Muscle of arm (tissue), 1 donor: ENCODE measurements at regions not wholly inside any gene's neighbourhood (a gene's known extent, or its start where the extent isn't known, plus 50 kb on each side); places are given as distances from the start of the nearest gene placed in this dataset.
A peak's percentile ranks its signal among the peaks of the same experiment; 100 is the strongest.
"Not testable (repeated sequence)": the region's sequence is repeated elsewhere in the genome, so short reads cannot be mapped to it uniquely, and the experiment has no call there.

Source experiments
- DNase-seq: peaks from one replicate; pipeline ENCODE4 v3.0.0-alpha.2; 2013

DNA sequence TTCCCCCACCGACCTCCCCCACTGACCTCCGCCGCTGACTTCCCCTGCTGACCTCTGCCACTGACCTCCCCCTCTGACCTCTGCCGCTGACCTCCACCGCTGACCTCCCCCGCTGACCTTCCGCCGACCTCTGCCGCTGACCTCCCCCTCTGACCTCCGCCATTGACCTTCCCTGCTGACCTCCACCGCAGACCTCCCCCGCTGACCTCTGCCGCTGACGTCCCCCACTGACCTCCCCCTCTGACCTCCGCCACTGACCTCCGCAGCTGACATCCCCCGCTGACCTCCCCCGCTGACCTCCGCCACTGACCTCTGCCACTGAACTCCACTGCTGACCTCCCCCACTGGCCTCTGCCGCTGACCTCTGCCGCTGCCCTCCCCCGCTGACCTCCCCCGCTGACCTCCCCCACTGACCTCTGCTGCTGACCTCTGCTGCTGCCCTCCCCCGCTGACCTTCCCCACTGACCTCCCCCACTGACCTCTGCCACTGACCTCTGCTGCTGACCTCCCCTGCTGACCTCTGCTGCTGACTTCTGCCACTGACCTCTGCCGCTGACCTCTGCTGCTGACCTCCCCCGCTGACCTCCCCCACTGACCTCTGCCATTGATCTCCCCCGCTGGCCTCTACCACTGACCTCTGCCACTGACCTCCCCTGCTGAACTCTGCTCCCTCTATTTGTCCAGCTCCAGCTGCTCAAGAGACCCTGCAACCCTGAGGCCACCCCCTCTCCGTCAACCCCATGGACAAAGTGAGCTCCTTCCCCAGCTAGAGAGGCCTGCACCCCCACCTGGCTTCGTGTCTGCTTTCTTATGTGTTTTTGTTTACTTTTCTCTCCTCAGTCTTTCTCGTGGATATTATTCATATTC lies 91.4 kb upstream of the AFDN start:
- DNase-seq = no peak

DNA sequence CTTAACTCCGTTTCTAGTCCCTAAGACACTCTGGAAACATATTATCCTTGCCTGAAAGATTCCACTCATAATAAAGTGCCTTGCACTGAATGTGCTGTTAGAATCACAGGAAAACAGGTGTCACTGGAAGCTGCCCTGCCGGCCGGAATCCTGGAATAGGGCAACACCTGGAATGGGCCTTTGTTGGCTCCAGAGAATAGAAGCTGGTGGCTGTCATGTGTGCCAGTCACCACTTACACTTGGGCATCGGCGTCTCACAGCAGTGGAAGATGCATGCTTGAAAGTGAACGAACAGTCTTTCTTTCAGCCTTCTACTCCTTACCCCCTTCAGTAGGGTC lies 90.8 kb upstream of the AFDN start:
- DNase-seq = no peak

DNA sequence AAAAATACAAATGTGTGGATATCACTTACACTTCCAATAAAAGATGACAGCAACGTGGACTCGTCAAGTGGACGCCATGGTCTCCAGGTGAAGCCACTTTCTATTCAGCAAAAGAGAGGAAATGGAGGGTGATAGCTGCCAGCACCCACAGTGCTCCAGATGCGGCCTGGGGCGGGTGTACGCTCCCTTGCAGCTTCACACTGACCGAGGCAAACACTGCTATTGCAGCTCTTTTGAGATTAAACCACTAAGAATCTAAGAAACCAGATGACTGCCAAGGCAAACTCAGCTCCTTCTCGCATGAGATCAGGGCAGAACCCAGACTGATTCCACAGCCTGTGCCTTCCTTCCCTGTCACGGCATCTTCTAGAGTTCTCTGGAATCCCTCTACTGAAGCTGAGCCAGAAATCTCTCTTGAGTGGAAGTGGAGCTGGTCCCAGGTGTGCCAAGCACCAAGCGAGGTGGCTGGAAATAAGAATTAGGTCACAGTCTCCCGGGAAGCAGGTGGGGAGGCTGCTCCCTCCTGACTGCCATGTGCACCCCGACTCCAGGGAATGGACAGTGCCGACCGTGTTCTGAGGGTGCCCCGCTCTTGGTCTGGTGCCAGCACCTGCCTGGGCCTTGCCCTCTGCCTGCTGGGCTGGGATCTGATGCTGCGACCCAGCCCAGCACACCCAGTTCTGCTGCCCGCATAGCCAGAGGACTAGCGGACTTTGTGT lies 90.1 kb upstream of the AFDN start:
- no peak for DNase-seq

DNA sequence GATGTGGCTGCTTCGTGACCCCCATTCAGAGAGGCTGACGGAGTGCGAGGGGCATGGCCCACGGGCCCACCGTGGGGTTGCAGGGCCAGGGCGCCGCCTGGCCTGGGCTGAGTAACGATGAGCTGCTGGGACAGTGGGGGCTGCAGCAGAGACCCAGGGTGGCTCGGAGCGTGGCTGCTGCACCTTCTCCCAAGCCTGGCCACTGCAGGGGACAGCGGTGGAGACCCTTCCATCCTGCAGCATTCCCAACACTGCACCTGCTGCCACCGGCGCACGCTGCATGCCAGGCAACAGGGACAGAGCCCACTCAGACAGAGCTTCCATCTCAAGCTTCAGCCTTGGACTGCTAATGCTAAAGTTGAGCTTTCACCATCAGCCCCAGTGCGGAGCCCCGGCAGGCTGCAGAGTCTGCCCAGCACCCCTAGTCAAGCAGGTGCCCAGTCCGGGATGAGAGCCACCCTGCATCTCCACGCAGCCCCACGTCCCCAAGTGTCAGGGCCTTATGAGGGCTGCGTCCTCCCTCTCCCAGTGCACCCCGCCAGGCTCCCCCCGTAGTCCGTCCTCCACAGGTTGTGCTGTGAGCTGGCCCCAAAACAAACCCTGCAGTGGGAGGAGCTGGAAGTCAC lies 89.4 kb upstream of the AFDN start:
- DNase-seq = no peak

DNA sequence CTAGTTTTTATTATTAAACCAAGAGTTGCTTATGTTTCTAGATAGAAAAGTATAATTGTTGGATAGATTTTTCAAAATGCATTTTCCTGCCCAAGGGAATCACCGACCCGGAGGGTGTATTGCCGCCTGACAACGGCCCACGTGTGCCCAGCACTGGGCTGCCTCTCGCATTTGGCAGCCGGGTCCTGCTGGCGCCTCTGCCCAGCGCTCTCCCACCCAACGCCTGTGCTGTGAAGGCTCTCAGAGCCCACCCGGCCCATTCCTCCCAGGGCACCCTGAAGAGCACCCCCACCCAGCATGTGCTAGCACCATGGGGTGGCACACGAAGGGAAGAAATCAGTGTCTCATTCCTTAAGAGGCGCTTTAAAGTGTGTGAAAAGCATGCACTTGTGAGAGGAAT lies 88.3 kb upstream of the AFDN start:
- DNase-seq = no peak

DNA sequence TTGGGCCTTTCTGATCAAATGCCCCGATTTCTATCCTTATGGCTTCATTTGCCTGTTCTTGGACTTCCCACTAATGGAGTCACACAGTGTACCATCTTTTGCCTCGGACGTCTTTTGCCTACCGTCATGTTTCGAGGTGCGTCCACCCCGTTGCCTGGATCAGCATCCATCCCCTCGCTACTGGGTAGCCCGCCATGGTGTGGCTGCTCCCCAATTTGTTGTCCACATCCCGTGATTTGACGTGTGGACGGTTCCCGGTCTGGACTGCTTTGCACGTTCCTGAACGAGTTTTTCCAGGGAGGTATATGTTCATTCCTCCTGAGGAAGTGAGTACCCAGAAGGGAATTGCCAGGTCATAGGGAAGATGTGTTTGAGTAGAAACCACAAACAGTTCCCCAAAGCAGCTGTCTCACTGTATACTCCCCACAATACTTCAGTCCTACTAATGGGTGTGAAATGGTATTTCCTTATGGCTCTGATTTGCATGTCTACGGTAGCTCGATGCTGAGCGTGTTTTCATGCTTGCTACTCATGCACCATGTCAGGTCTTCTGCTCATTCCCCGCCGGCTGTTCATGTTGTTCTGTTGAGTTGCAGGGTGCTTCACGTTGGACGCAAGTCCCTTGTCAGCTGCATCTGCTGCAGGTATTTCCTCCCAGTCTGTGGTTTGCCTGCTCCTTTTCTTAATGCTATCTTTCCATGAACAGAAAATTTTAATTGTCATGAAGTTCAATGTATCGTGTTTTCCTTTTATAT lies 86.8 kb upstream of the AFDN start:
- DNase-seq = no peak

DNA sequence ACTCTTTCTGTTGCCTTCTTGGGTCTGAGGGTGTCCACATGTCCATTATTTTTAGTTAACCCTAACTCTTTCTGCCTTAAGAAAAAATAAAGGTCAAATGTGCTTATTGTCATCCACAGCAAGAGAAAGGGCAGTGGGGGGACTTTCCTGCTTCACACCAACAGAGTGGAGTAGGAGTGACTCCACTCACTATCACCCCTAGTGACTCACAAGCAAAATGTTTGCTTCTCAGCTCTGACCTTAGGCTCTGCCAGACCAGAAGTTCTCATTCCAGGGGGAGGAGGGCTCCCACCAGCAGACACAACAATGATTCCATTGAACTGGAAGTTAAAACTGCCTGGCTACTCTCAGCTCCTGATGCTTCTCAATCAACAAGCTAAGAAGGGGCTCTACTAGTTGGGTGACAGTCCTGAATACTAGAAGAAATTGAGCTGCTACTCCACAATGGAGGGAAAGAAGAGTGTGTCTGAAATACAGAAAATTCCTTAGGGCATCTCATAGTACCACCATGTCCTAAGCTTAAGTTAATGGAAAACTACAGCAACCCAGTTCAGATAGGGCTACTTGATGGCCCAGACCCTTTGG lies 83.9 kb upstream of the AFDN start:
- no peak for DNase-seq

DNA sequence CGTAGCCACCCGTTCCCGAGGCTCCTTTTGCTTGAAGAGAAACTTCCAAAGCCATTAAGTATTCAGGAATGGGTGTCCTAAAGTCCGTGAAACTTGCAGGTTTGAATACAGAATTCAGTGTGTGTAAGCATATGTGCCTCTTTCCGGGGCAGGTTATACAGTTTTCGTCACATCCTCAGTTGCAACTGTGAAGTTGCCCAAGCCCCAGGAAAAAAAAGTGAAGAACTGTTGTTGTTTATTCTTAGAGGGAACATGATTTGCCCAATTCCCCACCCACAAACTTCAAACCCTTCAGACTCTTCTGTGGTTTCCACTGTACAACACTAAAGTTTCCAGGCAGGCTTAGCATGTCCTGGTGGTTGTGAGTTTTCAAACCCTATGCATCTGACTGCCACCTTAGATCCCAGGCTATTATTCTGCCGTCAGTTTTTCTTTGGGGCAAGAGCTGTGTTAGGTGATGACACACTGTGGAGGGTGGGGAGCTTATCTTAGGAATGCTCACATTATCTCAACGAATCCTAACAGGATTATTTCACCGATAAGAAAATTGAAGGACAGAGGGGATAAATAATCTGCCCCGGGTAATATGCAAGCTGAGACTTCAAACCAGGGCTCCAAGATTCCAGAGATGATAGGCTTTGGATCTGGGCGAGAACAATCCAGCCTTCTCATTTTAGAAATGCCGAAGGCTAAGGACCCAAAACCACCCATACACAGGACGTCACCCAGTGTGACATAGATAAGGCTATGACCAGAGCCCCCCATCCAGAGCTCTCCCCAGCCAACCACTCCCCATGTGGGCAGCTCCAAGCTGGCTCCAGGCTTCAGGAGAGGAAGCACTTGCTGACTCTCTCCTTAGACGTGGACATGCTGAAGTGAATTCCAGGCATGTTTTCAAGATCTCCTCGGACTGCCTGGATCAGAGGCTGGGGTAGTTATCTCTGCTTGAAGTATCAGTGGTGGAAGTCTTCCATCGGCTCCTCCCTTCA lies 81.7 kb upstream of the AFDN start:
- no peak for DNase-seq

DNA sequence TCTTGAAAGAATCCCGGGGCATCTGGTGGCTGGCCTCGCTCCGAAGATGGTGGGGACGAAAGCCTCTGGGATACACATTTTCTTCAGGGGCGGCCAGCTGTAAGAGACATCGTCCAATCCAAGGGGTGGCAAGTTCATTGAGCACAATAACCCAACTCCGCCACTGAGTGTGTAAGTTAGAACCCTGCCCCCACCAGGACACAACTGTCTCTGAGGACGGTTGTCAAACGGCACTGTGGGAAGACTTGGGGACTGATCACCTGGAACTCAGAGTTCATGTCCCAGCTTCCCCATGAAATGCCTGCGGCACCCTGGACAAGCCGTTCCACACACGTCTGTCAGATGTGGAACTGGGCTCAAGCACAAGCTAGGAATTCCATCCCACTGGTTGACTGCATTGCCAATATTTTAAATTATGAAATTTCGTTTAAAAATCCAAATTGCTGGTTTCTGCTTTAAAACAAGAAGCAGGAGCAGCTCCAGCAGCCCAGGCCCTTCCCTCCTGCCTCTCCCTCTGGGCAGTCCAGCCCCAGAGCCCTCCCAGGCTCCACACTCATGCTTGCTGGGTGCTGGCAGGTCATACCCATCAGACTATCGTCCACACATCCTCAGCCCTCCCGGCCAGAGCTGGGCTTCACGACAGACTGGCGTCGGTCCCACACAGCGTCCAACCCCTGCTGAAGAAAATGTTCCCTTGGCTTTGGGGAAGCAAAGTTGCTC lies 80.9 kb upstream of the AFDN start:
- peak; percentile 28 for DNase-seq

DNA sequence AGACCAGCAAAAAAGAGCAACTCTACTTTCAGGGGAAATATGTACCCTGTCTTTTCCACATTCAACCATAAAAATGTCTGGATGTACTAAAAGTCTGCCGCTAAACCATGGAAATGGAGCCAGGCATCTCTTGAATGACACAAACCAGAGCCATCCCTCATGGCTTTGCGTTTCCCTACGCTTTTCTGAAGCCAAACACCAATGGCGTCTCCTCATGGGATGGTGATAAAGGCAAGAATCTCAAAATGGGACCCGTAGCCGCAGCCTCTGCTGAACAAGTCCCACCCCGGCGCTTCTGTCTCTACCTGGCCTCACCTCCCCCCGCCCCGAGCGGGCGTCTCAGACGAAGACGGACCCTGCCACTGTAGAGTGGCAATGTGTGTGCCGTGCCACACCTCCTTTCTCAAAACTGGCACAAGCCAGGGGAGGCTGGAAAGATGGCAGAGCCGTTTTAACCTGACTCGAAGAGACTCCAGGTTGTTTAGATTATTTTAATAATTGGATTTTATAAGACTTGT lies 80.3 kb upstream of the AFDN start:
- no peak for DNase-seq

DNA sequence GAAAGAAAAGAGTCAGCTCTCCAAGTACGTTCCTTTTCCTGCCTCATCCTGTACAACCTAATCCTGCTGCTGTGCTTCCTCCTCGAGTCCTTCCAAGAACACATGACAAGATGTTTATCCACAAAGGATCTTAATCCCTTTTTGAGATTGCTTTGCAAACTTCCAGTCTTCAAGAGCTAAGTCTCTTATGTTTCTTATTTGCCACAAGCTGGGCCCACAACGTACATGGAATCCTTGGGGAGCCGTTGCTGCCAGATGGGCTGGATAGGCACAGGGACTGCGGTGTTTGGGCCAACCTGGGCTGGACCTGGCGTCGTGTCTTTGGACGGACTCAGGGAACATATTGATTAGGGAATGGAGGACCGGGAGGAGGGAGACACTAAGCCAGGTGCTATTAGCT lies 79.7 kb upstream of the AFDN start:
- DNase-seq = peak; percentile 27

DNA sequence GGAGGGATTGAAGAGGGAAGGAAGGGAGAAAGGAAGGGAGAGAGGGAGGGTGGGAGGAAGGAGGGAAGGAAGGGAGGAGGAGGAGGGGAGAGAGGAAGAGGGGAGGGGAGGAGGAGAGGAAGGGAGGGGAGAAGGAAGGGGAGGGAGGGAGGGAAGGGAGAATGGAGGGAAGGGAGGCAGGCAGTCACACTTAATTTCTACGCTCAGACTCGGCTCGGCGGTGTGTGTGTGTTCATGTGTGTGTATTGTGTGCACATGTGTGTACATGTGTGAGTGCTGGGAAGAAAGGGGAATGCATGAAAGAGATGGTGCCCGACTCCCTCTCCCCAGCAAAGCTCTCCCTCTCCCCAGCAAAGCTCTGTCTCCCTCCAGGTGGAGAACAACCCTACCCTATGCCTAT lies 79.1 kb upstream of the AFDN start:
- DNase-seq = no peak

DNA sequence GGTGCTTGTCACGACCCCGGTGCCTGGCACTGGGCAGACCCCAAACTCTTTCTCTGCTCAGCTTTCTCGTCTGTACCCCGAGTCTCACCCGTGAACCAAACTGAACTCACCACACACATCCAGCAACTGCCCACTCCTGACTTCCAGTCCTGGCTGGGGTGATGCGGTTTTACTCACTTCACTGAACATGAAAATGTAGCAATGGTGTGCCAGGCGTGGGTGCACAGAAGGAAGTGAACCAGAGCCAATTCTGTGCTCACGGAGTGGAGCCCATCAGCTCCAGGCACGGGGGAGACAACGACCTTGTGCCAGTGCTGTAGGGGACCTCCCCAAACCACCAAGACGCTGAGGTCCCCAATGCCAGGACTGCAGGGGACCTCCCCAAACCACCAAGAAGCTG lies 78.7 kb upstream of the AFDN start:
- DNase-seq = no peak

DNA sequence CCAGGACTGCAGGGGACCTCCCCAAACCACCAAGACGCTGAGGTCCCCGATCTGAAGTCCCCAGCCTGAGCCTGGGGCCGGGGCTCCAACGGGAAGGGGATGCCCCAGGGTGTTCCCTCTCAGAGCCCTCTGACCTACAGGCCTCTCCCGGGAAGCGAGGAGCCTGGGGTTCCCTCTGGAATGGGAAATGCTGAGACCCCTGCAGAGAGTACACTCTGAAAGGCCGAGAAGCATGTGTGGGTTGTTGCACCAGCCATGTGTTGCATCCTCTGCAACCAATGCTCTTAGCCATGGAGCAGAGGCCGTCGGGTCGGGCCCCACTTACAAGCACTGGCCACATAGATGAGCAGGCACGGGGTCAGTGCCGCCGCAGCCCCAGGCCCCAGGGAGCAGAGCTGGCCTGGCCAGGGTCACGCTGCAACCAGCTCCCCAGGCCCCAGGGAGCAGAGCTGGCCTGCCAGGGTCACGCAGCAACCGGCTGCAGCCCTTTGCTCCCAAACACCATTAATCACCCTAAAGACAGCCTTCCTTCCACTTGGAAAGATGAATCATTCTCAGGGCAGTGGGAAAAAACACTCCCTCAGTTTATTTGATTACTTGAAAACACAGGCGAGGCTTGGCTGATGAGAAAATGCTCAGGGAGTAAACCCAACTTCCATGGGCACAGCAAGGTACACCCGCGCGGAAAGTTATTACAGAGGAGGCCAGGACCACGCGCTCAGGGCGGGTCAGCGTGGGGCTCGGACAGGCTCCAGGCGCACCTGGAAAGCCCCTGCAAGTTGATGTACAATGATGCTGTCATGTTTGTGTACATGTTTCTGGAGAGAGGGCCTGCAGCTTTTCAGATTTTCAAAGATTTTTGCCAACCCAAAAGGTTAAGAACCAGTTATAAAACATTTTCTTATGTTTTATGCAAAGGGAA lies 78.0 kb upstream of the AFDN start:
- DNase-seq = no peak

DNA sequence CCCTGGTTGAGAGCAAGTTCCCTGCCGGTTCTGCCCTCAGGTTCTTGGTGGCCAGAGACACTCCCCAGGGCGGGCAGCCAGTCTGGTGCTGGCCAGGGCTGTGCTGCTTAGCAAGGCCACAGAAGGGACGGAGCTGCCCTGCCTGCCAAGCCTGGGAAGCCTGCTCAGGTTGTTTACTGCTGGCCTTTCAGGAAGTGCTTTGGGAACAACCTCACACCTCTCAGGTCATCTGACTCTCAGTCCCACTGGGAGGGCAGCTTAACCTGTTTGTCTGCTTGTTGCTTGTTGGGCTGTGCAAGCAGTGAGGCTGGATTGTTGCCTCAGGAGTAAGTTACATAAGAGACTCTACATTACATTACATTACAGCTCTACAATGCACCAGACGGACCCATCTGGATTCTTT lies 75.8 kb upstream of the AFDN start:
- DNase-seq = no peak

DNA sequence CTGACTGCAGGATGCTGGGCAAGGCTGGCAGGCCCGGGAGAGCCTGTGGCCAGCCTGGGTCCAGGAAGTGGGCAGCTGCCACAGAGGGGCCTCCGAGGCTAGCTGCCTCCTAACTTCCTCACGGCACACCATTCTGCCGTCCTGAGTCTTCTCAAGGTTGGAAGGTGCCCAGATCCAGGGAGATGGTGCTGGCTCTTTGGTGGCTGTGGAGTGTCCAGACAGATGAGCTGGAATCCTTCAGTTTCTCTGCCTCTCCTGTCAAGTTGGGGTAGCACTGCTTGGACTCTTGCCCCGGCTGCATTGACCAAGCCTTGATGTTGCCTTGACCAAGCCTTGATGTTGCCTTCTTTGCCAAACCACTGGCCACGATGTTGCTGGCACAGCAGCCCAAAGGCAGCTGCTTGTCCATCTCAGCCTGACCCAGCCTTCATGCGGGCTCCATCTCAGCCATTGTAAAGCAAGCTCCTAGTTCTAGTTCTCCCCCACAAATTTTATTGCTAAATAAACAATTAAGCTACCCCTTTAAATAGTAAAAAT lies 75.1 kb upstream of the AFDN start:
- DNase-seq = no peak

DNA sequence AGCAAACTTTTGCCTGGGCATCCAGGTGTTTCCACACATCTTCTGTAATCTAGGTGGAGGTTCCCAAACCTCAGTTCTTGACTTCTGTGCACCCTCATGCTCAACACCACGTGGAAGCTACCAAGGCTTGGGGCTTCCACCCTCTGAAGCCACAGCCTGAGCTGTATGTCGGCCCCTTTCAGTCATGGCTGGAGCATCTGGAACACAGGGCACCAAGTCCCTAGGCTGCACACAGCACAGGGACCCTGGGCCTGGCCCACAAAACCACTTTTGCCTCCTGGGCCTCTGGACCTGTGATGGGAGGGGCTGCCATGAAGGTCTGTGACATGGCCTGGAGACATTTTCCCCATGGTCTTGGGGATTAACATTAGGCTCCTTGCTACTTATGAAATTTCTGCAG lies 73.4 kb upstream of the AFDN start:
- DNase-seq = not testable (repeated sequence)

DNA sequence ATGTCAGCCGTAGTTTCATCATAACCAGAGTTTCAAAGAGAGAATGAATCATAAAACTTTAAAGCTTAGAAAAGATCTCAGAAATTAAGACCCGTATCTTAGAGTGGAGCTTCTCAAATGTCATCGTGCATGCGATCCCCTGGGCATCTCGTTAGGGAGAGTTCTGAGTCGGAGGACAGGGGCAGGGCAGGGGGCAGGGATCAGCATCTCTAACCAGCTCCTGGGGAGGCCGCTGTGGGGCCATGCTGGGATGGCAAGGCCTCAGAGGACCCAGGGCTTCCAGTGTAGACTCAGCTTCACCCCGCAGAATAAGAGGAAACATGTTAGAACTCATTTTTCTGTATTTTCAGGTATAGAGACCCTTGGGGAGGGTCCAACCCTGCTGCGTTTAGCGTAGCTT lies 72.0 kb upstream of the AFDN start:
- DNase-seq = no peak
